ENCODE measurements at regions not wholly inside any gene's neighbourhood (a gene's known extent, or its start where the extent isn't known, plus 50 kb on each side); places are given as distances from the start of the nearest gene placed in this dataset.

- Histone ChIP-seq H3K36me3 (no peaks in the 10 kb centered on the region), H3K9me3 (no peaks in the 10 kb centered on the region), H3K27ac (no peak overlapping the region), H3K4me3 (no peak overlapping the region), H3K27me3 (no peaks in the 10 kb centered on the region), H3K4me1 (no peaks in the 10 kb centered on the region)
- TF ChIP-seq POLR2A (IDR thresholded peaks at IDR 0.05) (no peak), CTCF (IDR thresholded peaks at IDR 0.05 in 4 of 5, conservative IDR thresholded peaks at IDR 0.05 in 1 of 5) (no peak)
- intact Hi-C loops (cut with DNase I; ENCODE audit: low total_unique reads): no loop called here
- in situ Hi-C loops (cut with MboI; ENCODE audit: low sequenced_read_pairs in 4 of 4): no loop called here
- ATAC-seq: no peak
- no peak for DNase-seq
Measured at GRCh38 chr16:22751104-22751667, 62.8 kb upstream of the HS3ST2 start.

GRCh38 chr16:22751685-22752084 is 62.3 kb upstream of the HS3ST2 start:
- in situ Hi-C loops (cut with MboI; ENCODE audit: low sequenced_read_pairs in 4 of 4): no loop called here

GRCh38 chr16:22753451-22753850 is 60.5 kb upstream of the HS3ST2 start:
- in situ Hi-C loops (cut with MboI; ENCODE audit: low sequenced_read_pairs in 4 of 4): no loop called here
- H3K27me3 ChIP-seq: no peaks in the 10 kb centered on the region
- TF ChIP-seq POLR2A (IDR thresholded peaks at IDR 0.05) (no peak), CTCF (IDR thresholded peaks at IDR 0.05 in 4 of 5, conservative IDR thresholded peaks at IDR 0.05 in 1 of 5) (no peak)
- no peaks in the 10 kb centered on the region for H3K36me3 ChIP-seq
- H3K9me3 ChIP-seq: no peaks in the 10 kb centered on the region
- H3K4me3 ChIP-seq: no peak overlapping the region
- H3K4me1 ChIP-seq: no peaks in the 10 kb centered on the region
- no peak overlapping the region for H3K27ac ChIP-seq
- DNase-seq (no peak), ATAC-seq (no peak)
- intact Hi-C loops (cut with DNase I; ENCODE audit: low total_unique reads): no loop called here

More at GRCh38 chr16:22751685-22752084, 62.3 kb upstream of the HS3ST2 start:
- H3K27me3 ChIP-seq: no peaks in the 10 kb centered on the region
- intact Hi-C loops (cut with DNase I; ENCODE audit: low total_unique reads): no loop called here
- H3K4me1 ChIP-seq: no peaks in the 10 kb centered on the region
- H3K4me3 ChIP-seq: no peak overlapping the region
- no peak for TF ChIP-seq POLR2A (IDR thresholded peaks at IDR 0.05)
- no peak for TF ChIP-seq CTCF (IDR thresholded peaks at IDR 0.05 in 4 of 5, conservative IDR thresholded peaks at IDR 0.05 in 1 of 5)
- H3K9me3 ChIP-seq: no peaks in the 10 kb centered on the region
- ATAC-seq (no peak), DNase-seq (no peak)
- no peak overlapping the region for H3K27ac ChIP-seq
- H3K36me3 ChIP-seq: no peaks in the 10 kb centered on the region

- Histone ChIP-seq H3K4me3 (no peak overlapping the region), H3K27me3 (no peaks in the 10 kb centered on the region), H3K4me1 (no peaks in the 10 kb centered on the region), H3K36me3 (no peaks in the 10 kb centered on the region), H3K9me3 (no peaks in the 10 kb centered on the region), H3K27ac (no peak overlapping the region)
- intact Hi-C loops (cut with DNase I; ENCODE audit: low total_unique reads): no loop called here
- in situ Hi-C loops (cut with MboI; ENCODE audit: low sequenced_read_pairs in 4 of 4): no loop called here
- TF ChIP-seq POLR2A (IDR thresholded peaks at IDR 0.05) (no peak), CTCF (IDR thresholded peaks at IDR 0.05 in 4 of 5, conservative IDR thresholded peaks at IDR 0.05 in 1 of 5) (no peak)
- no peak for ATAC-seq
- no peak for DNase-seq
Measured at GRCh38 chr16:22754577-22754976, 59.4 kb upstream of the HS3ST2 start.

GRCh38 chr16:22757202-22757601 is 56.8 kb upstream of the HS3ST2 start:
- no peak for DNase-seq
- Histone ChIP-seq H3K4me3 (no peak overlapping the region), H3K27ac (no peak overlapping the region), H3K27me3 (no peaks in the 10 kb centered on the region), H3K4me1 (no peaks in the 10 kb centered on the region), H3K36me3 (no peaks in the 10 kb centered on the region), H3K9me3 (no peaks in the 10 kb centered on the region)
- ATAC-seq: no peak
- intact Hi-C loops (cut with DNase I; ENCODE audit: low total_unique reads) (no loop called here), in situ Hi-C loops (cut with MboI; ENCODE audit: low sequenced_read_pairs in 4 of 4) (no loop called here)
- TF ChIP-seq POLR2A (IDR thresholded peaks at IDR 0.05) (no peak), CTCF (IDR thresholded peaks at IDR 0.05 in 4 of 5, conservative IDR thresholded peaks at IDR 0.05 in 1 of 5) (no peak)

All from gastrocnemius medialis (tissue), 4 donors.